IMR-90 (cell line): ENCODE measurements at regions not wholly inside any gene's neighbourhood (a gene's known extent, or its start where the extent isn't known, plus 50 kb on each side); places are given as distances from the start of the nearest gene placed in this dataset.

Experiments
- ATAC-seq: fragments of 200-7000 bp; cut with Tn5 transposase; 2 replicates; pipeline ENCODE4 v1.9.1; 2020; ENCODE audit warnings: low read depth, mild to moderate bottlenecking, moderate library complexity
- BruUV-seq: library from RNA; stranded (reverse); fragments of 400-500 nt; replicated peaks from 2 replicates; lab custom pipeline; 2021; lab: Mats Ljungman, UMichigan
- CTCF ChIA-PET: fragments of 300-600 bp; formaldehyde crosslinking; extraction: SDS; loops from one replicate; lab custom pipeline; 2021; ENCODE audit warnings: antibody characterized with exemption; lab: Yijun Ruan, JAX
- POLR2A ChIA-PET: fragments of 300-600 bp; sonication (Branson Sonifier 250); formaldehyde crosslinking; loops from one replicate; lab custom pipeline; 2022; ENCODE audit warnings: antibody characterized with exemption; ENCODE audit not compliant: unreplicated experiment; lab: Charles Lee
- DNase-seq: peaks from one replicate; pipeline ENCODE4 v3.0.0; 2013
- H2AFZ ChIP-seq: replicated peaks from 2 replicates; pipeline ENCODE3; 2013; ENCODE audit warnings: low read length, mild to moderate bottlenecking; ENCODE audit not compliant: poor library complexity
- H2AK5ac ChIP-seq: 2 replicates; pipeline ENCODE4 v1.6.1; 2013; ENCODE audit warnings: low read depth, low read length, inconsistent platforms
- H2AK9ac ChIP-seq: replicated peaks from 2 replicates; pipeline ENCODE3; 2013; ENCODE audit warnings: mild to moderate bottlenecking, low read depth, low read length, moderate library complexity; ENCODE audit not compliant: poor library complexity
- H2BK120ac ChIP-seq: 2 replicates; pipeline ENCODE4 v1.6.1; 2013; ENCODE audit warnings: low read depth, low read length, inconsistent platforms
- H2BK15ac ChIP-seq: 3 replicates; pipeline ENCODE4 v1.6.1; 2013; ENCODE audit warnings: low read depth, low read length, inconsistent platforms
- H2BK20ac ChIP-seq: 2 replicates; pipeline ENCODE4 v1.6.1; 2013; ENCODE audit warnings: low read depth, mild to moderate bottlenecking, inconsistent platforms, low read length, moderate library complexity
- H2BK5ac ChIP-seq: 2 replicates; pipeline ENCODE4 v1.6.1; 2013; ENCODE audit warnings: mild to moderate bottlenecking, low read depth, low read length, inconsistent platforms; ENCODE audit not compliant: poor library complexity, severe bottlenecking
- H3K14ac ChIP-seq: replicated peaks from 2 replicates; pipeline ENCODE4 v1.6.1; 2013; ENCODE audit warnings: low read depth, low read length, inconsistent platforms
- H3K18ac ChIP-seq: 2 replicates; pipeline ENCODE4 v1.6.1; 2013; ENCODE audit warnings: low read depth, low read length, control low read depth
- H3K23ac ChIP-seq: 2 replicates; pipeline ENCODE4 v1.6.1; 2013; ENCODE audit warnings: low read depth, low read length, inconsistent platforms
- H3K27ac ChIP-seq: 2 replicates; pipeline ENCODE4 v1.5.1; 2013; ENCODE audit warnings: mild to moderate bottlenecking, control low read depth, low read length; ENCODE audit not compliant: insufficient read depth
- H3K27me3 ChIP-seq: 2 replicates; pipeline ENCODE4 v1.6.1; 2013; ENCODE audit warnings: low read length; ENCODE audit not compliant: control insufficient read depth, insufficient read depth
- H3K36me3 ChIP-seq: 2 replicates; pipeline ENCODE4 v1.6.1; 2013; ENCODE audit warnings: low read length, mixed read lengths; ENCODE audit not compliant: control insufficient read depth, insufficient read depth
- H3K4ac ChIP-seq: 2 replicates; pipeline ENCODE4 v1.6.1; 2013; ENCODE audit warnings: low read depth, low read length, inconsistent platforms
- H3K4me1 ChIP-seq: 2 replicates; pipeline ENCODE4 v1.6.1; 2013; ENCODE audit warnings: low read length, mixed read lengths; ENCODE audit not compliant: control insufficient read depth, insufficient read depth
- H3K4me2 ChIP-seq: 2 replicates; pipeline ENCODE4 v1.6.1; 2013; ENCODE audit warnings: low read depth, mild to moderate bottlenecking, control low read depth, low read length, moderate library complexity
- H3K4me3 ChIP-seq: 2 replicates; pipeline ENCODE4 v1.5.1; 2013; ENCODE audit warnings: low read depth, mild to moderate bottlenecking, control low read depth, low read length, moderate library complexity; ENCODE audit not compliant: insufficient read depth
- H3K56ac ChIP-seq: 2 replicates; pipeline ENCODE4 v1.6.1; 2013; ENCODE audit warnings: low read length, inconsistent platforms; ENCODE audit not compliant: insufficient read depth; ENCODE audit errors: extremely low read depth
- H3K79me1 ChIP-seq, 2 experiments: 2 replicates each; pipeline ENCODE4 v1.6.1; 2013; ENCODE audit warnings: low read length in 2 of 2, inconsistent platforms in 1 of 2, low read depth in 1 of 2
- H3K9ac ChIP-seq: 2 replicates; pipeline ENCODE4 v1.6.1; 2013; ENCODE audit warnings: low read depth, low read length, control low read depth
- H3K9me1 ChIP-seq: 2 replicates; pipeline ENCODE4 v1.6.1; 2013; ENCODE audit warnings: low read length, inconsistent platforms; ENCODE audit not compliant: insufficient read depth
- H3K9me3 ChIP-seq: 2 replicates; pipeline ENCODE4 v1.6.1; 2013; ENCODE audit warnings: low read length; ENCODE audit not compliant: control insufficient read depth, insufficient read depth
- H4K20me1 ChIP-seq: 2 replicates; pipeline ENCODE4 v1.6.1; 2013; ENCODE audit warnings: low read length, inconsistent platforms; ENCODE audit not compliant: insufficient read depth
- H4K5ac ChIP-seq: 2 replicates; pipeline ENCODE4 v1.6.1; 2013; ENCODE audit warnings: mild to moderate bottlenecking, low read depth, low read length, control low read depth
- H4K8ac ChIP-seq, 2 experiments: 2 replicates each; pipeline ENCODE4 v1.6.1; 2013; ENCODE audit warnings: low read depth in 2 of 2, low read length in 2 of 2, control low read depth in 1 of 2, inconsistent platforms in 1 of 2
- H4K91ac ChIP-seq: 2 replicates; pipeline ENCODE4 v1.6.1; 2013; ENCODE audit warnings: low read depth, low read length, inconsistent platforms; ENCODE audit not compliant: insufficient read depth
- BHLHE40 ChIP-seq: fragments of 150-350 bp; IDR thresholded peaks from 2 replicates; pipeline ENCODE4 v1.6.1; 2016; ENCODE audit warnings: mild to moderate bottlenecking, low read depth, low read length
- CEBPB ChIP-seq: IDR thresholded peaks from 2 replicates; pipeline ENCODE4 v1.6.1; 2012; ENCODE audit warnings: low read depth, low read length, improper control_type of control experiment
- MAZ ChIP-seq: IDR thresholded peaks from 2 replicates; pipeline ENCODE4 v1.6.1; 2012; ENCODE audit warnings: low read depth, mild to moderate bottlenecking, low read length, improper control_type of control experiment, moderate library complexity, borderline replicate concordance
- RCOR1 ChIP-seq: IDR thresholded peaks from 2 replicates; pipeline ENCODE4 v1.6.1; 2012; ENCODE audit warnings: mild to moderate bottlenecking, low read length, improper control_type of control experiment; ENCODE audit not compliant: insufficient replicate concordance
- RFX5 ChIP-seq: IDR thresholded peaks from 2 replicates; pipeline ENCODE4 v1.8.0; 2012; ENCODE audit warnings: low read depth, mild to moderate bottlenecking, low read length, moderate library complexity
- WGBS, 2 experiments: methylation state at CpG; one replicate each; pipeline versions ENCODE4 v1.1.5 to v1.1.7; 2013; ENCODE audit warnings: missing lambda C conversion rate in 2 of 2; ENCODE audit not compliant: insufficient read length in 1 of 2; ENCODE audit errors: extremely low coverage in 2 of 2; 5-methylcytosine and 5-hydroxymethylcytosine counted together
- dilution Hi-C: fragments of 300-500 bp; cut with HindIII; formaldehyde crosslinking; loops from one replicate; pipeline ENCODE4 v1.14.3; 2018; ENCODE audit warnings: low sequenced_read_pairs; ENCODE audit not compliant: unreplicated experiment
- in situ Hi-C: fragments of 300-500 bp; cut with MboI; formaldehyde crosslinking; loops from 3 replicates; pipeline ENCODE4 v1.14.3; 2019; ENCODE audit warnings: low sequenced_read_pairs, inconsistent platforms, mixed read lengths
- intact Hi-C: fragments of 100-400 bp; cut with micrococcal nuclease; formaldehyde crosslinking; loops from 2 replicates; pipeline ENCODE4 v1.10.0; 2022
- TF ChIP-seq, protein P1 (sequence below): fragments of 150-350 bp; IDR thresholded peaks from 2 replicates; pipeline ENCODE4 v1.6.1; 2017; ENCODE audit warnings: mild to moderate bottlenecking, antibody characterized with exemption, low read length, low read depth

GRCh38 chr2:149729586-149729985 is 142.0 kb upstream of the MMADHC start:
- Histone ChIP-seq H4K20me1 (no peaks in the 10 kb centered on the region), H2AK5ac (no peak overlapping the region), H3K23ac (no peak overlapping the region), H2BK15ac (0 out of 3 replicates have a peak overlapping the region, but pooled peaks have one; percentile 39), H3K9ac (no peak overlapping the region), H4K5ac (no peak overlapping the region), H3K27ac (no peak overlapping the region), H3K27me3 (no peaks in the 10 kb centered on the region), H3K56ac (no peak overlapping the region), H3K4me2 (no peak overlapping the region), H2AK9ac (no peak overlapping the region), H3K4me1 (peaks cover 15% of the 10 kb centered on the region), H3K9me1 (peaks cover 4% of the 10 kb centered on the region; the same call in 1 of the 2 replicates), H3K36me3 (no peaks in the 10 kb centered on the region), H4K8ac (no peak overlapping the region), H3K9me3 (no peaks in the 10 kb centered on the region), H3K4me3 (no peak overlapping the region), H2AFZ (no peak overlapping the region), H2BK20ac (peak overlapping the region; percentile 6; the same call in 1 of the 2 replicates), H3K4ac (no peak overlapping the region), H2BK120ac (no peak overlapping the region), H3K18ac (no peak overlapping the region), H3K79me1 (no peaks in the 10 kb centered on the region), H2BK5ac (no peak overlapping the region), H3K14ac (no peak overlapping the region), H4K91ac (no peak overlapping the region)
- no CpG with 5 or more reads among the region's 3 CpGs for WGBS, 2 experiments
- POLR2A ChIA-PET: no interaction called here
- dilution Hi-C loops: no loop called here
- in situ Hi-C loops: loop anchor here (25.0 kb wide), 1 partner anchor 733 kb away; no protein-coding TSS in a partner anchor
- no TSS peak for BruUV-seq
- DNase-seq: no peak
- intact Hi-C loops: no loop called here
- TF ChIP-seq, protein P1, sequence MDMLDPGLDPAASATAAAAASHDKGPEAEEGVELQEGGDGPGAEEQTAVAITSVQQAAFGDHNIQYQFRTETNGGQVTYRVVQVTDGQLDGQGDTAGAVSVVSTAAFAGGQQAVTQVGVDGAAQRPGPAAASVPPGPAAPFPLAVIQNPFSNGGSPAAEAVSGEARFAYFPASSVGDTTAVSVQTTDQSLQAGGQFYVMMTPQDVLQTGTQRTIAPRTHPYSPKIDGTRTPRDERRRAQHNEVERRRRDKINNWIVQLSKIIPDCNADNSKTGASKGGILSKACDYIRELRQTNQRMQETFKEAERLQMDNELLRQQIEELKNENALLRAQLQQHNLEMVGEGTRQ: no peak
- TF ChIP-seq RFX5: no peak
- no peak for TF ChIP-seq CEBPB
- TF ChIP-seq MAZ: no peak
- no peak for TF ChIP-seq BHLHE40
- no peak for TF ChIP-seq RCOR1
- ATAC-seq: no peak
- CTCF ChIA-PET: interaction anchor here (0.6 kb wide), 1 partner anchor 37 kb away, joined by 3 read pairs; no protein-coding TSS in a partner anchor
